GM19455 (cell line): ENCODE measurements at regions not wholly inside any gene's neighbourhood (a gene's known extent, or its start where the extent isn't known, plus 50 kb on each side); places are given as distances from the start of the nearest gene placed in this dataset.

Experiments
- ATAC-seq: cut with Tn5 transposase; IDR thresholded peaks from one replicate; pipeline ENCODE4 v1.9.1; 2021; ENCODE audit not compliant: unreplicated experiment

DNA sequence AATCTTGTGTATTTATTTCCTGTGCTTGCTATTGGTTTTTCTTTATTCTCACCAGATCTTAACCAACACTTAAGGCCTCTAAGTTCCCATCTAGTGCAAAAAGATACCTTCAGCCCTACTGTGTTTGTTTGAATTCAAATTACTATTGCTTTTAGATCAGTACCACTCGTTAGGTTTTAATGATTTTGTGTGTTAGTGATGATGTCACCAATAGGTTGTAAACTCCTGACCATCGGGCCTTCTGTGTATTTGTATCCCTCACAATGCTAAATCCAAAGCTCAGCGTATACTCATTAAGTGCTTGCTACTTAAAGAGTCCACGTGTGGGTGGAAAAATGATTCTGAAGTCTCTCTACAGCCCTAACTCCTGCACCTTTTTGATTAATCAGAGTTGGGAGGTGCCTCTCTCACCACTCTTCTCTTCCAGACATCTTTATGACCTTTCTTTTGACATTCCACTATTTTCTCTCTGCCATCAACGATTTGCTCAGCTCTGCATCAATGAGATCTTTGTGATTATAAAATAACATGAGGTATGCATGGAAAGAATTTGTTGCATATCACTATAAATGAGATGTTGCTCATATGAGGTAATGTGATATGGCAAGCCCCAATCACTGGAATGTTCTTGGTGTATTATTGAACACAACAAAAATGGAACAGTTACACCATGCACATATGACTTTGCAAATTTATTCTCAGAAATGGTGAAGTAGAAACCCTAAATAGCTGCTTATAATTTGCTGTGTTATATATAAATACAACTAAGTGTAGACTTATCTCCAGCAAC lies 55.1 kb upstream of the LAMA2 start:
- no peak for ATAC-seq

DNA sequence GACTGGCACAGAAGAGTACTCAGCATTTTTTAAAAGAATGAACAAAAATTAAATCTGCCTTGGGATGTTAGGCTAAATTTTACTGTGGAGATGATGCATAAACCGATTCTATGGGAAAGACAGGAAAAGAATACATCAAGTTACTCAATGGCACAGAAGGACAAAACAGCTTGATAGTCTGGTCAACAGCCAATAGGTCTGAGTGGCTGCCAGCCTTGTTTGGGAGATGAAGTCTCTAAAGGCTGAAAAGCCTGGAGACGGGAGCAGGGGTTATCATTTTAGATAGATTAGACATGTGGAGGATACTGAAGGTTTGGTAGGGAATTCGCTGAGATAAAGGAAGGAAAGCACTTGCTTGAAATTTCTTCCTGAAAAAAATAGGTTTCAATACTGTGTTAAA lies 56.3 kb upstream of the LAMA2 start:
- no peak for ATAC-seq

DNA sequence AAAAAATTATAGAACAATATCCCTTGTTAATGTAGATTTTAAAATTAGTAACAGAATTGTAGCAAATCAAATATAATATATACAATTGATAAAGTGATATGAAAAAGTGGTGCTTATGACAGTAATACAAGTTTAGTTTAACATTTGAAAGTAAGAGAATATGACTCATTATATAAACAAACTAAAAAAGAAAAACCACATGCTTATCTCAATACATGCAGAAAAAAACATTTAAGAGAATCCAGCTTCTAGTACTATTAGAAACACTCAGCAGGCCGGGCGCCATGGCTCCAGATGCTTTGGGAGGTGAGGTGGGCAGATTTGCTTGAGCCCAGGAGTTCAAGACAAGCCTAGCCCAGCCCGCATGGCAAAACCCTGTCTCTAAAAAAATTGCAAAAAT lies 60.7 kb upstream of the LAMA2 start:
- ATAC-seq: no peak

DNA sequence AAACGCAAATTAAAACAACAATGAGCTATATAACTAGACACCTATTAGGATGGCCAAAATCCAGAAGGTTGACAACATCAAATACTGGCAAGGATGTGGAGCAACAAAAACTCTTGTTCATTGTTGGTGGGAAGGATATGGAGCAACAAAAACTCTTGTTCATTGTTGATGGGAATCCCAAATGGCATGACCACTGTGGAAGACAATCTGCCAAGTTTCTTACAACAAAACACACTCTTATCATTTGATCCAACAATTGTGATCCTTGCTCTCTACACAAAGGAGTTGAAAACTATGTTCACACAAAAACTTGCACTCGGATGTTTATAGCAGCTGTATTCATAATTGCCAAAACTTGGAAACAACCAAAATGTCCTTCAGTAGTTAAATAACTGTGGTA lies 61.8 kb upstream of the LAMA2 start:
- no peak for ATAC-seq

DNA sequence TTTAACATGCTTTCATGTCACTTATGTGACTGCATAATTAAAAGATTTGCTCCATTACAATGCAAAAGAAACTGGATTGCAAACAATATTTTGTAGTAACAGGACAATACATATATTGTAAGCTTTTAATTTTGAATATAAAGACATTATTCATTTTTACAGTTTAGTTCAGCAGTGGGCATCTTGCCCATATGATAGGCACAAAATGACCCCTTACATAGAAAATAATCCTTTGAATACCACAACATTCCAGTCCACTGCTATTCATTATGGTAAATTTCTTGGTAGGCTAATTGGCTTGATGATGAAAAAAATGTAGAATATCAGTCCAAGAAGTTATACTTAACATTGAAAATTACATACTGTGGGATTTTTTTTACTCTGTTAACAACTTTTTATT lies 74.1 kb upstream of the LAMA2 start:
- ATAC-seq: no peak

DNA sequence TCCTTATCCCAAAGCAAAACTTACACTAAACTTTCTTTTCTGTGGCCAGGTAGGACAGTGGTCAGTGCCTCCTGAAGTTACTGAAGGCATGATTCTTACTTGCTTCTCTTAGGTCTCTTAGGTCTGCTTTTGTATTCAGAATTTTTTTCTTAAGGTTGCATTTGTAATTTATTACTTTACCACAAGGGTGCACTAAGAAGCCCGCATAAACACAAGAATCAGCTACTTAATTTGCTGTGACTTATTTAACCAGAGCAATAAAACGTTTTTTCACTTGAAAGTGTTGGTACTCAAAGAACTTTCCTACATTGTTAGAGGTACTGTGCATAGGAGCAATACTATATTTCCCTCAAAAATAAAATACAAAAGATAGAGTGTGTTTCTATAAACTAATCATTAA lies 75.4 kb upstream of the LAMA2 start:
- ATAC-seq: no peak

DNA sequence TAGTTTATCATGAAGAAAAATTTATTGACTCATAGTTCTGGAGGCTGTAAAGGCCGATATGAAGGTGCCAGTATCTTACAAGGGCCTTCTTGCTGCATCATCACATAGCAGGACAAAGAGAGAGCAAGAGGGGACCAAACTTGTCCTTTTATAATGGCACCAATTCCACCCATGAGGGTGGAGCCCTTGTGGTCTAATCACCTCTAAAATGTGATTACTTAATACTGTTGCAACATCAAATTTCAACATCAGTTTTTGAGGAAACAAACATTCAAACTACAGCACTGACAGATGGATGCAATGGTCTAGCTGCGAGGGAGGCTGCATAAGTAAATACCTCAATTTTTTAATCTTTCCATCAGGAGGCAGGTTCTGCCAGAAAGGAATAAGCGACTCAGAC lies 76.7 kb upstream of the LAMA2 start:
- ATAC-seq: no peak

DNA sequence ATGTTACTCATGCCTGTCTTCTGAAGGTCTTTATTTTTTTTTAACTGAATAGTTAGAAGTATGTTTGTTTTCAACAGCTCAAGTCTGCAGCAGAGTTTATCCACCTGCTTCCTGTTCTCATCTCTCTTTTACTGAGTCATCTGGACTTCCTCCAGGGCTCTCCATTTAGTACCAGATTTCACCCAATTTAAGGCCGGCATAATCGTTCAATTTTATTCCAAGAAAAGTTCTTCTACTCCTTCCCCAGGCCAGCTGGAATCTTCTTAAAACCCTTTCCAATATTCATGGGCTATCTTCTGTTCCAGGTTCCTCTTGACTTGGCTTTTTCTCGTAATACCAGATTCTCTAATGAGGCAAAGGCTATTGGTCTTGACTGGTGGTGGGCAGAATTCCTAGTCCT lies 79.0 kb upstream of the LAMA2 start:
- ATAC-seq: no peak

DNA sequence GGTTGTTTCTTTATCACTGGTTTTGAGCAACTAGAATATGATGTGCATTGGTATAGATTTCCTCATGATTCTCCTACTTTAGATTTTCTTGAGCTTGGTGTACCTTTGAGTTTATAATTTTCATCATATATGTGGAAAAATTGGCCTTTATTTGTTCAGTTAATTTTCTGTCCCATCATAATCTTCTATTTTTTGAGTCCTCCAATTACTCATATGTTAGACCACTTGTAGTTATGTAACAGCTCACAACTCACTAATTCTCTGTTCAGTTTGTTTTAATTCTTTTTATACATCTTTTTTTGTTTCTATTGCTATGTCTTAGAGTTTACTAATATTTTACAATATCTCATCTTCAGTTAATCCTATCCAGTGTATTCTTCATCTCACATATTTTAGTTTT lies 81.3 kb upstream of the LAMA2 start:
- no peak for ATAC-seq

DNA sequence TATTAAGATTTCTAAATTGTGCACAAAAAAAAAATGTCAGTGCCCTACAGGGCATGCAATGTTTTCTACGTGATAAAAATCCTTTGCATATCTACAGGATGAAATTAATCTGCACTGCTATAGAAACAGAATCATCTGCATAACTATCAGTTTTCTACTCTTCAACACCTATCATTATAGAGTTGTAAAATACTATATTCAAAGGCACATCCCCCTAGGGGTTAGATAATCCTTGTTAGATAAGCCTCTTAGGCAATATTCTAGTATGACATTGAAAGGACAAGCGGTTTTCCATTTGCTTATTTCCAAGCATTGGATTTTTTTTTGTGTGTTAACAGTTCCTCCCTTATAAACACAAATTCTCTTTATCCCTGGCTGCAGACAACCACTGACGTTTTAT lies 98.7 kb upstream of the LAMA2 start:
- no peak for ATAC-seq

DNA sequence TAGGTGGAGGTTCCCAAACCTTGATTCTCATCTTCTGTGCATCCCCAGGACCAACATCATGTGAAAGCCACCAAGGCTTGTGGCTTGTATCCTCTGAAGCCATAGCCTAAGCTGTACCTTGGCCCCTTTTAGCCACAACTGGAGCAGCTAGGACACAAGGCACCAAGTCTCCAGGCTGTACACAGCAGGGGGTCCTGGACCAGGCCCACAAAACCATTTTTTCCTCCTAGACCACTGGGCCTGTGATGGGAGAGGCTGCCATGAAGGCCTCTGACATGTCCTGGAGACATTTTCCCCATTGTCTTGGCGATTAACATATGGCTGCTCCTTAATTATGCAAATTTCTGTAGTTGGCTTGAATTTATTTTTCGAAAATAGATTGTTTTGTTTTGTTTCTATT lies 114.8 kb upstream of the LAMA2 start:
- no peak for ATAC-seq

DNA sequence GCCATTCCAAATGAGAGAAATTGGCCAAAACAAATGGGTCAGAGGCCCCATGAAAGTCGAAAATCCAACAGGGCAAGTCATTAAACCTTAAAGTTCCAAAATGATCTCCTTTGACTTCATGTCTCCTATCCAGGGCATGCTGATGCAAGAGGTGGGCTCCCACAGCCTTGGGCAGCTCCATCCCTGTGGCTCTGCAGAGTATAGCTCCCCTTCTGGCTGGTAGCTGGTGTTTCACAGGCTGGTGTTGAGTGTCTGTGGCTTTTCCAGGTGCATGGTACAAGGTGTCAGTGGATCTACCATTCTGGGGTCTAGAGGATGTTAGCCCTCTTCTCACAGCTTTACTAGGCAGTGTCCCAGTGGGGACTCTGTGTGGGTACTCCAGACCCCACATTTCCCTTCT lies 115.2 kb upstream of the LAMA2 start:
- ATAC-seq: no peak

DNA sequence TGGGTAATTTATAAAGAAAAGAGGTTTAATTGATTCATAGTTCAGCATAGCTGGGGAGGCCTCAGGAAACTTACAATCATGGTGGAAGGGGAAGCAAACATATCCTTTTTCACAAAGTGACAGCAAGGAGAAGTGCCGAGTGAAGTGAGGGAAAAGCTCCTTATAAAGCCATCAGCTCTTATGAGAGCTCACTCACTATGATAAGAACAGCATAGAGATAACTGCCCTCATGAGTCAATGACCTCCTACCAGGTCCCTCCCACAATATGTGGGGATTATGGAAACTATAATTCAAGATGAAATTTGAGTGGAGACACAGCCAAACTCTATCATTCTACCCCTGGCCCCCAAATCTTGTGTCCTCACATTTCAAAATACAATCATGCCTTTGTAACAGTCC lies 115.8 kb upstream of the LAMA2 start:
- no peak for ATAC-seq

DNA sequence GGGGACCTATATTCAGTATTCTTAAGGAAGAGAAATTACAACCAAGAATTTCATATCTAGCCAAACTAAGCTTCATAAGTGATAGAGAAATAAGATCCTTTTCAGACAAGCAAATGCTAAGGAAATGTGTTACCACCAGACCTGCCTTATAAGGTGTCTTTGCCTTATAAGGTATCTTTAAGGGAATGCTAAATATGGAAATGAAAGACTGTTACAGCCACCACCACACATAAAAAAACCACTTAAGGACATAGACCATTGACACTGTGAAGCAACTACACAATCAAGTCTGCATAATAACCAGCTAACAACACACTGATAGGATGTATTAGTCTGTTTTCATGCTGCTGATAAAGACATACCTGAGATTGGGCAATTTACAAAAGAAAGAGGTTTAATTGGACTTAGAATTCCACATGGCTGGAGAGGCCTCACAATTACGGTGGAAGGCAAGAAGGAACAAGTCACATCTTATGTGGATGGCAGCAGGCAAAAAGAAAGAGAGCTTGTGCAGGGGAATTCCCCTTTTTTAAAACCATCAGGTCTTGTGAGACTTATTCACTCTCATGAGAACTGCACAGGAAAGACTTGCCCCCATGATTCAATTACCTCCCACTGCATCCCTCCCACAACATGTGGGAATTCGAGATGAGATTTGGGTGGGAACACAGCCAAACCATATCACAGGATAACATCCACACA lies 119.2 kb upstream of the LAMA2 start:
- ATAC-seq: no peak

DNA sequence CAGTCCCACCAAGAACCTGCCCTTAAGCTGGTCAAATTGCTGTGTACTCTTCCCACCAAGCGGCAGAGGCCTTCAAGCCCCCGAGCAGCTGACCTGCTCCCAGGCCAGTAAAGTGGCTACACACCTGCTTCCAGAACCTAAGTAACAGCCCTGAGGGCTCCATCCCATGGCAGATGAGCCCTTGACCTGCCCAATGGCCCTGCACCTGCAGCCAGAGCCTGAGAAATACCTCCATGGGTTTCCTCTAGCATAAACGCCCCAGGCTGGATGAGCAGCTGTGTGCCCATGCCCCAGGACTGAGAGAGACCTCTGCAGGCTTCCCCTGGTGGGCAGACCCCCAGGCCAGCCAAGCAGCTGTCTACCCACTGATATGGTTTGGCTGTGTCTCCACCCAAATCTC lies 123.0 kb upstream of the LAMA2 start:
- no peak for ATAC-seq

DNA sequence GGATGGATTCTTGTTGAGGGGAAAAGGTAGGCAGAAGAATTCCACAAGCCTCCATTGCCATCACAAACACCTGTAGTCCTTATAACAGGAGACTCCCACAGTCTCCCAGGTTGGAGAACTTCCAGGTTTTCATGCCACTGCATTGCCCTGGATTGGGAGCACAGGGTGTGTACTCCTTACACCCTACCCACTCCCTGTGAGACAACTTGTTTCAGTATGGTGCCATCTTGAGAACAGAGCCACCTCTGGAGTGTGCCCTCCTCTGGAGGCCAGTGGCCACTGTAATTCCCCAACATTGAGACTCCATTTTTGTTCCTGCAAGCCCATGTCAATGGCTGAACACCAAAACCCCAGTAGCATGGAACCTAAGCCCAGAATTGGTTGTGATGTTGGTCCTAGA lies 123.5 kb upstream of the LAMA2 start:
- ATAC-seq: no peak

DNA sequence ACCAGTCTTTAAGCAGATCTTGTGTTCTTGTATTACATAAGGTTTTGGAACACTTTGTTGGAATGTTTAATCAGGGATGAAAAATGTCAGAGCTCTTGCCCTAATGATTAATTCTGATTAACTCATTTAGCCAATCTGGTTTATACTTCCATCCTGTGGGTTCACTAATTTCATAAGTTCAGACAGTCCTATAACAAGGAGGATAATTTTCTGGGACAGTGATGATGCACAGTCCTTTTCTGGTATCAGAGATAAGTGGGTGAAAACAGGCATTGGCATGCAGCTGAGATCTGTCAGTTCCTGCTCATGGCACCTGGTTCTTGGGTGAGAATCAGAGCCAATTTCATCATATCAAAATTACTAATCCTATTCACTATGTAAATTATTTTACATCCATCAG lies 125.0 kb upstream of the LAMA2 start:
- no peak for ATAC-seq

DNA sequence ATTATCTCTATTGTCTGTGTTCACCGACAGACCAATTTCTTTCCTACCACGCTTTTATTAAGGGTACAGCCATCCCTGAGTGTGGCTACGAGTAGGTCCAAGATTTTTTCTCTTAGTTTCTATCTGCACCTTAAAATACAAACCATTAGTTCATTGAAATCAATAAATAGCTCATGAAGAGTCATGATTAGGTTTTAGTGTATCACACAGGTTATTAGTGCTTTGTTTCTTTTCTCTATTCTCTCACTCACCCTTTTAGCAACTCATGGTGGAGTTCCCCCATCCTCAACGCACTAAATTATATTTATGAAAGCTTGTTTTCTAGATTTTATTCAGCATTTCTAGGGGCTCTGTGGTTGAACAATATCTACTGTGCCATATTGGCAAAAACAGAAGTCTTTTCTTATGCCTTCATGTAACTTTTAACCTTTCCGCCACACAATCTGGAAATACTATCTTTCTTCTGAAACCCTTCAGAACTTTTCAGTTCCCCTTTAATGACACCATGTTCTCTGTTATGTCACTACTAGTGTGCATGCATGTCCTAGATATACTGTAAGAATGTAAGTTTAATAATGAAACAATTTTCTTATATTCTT lies 128.2 kb upstream of the LAMA2 start:
- peak; percentile 97 for ATAC-seq

DNA sequence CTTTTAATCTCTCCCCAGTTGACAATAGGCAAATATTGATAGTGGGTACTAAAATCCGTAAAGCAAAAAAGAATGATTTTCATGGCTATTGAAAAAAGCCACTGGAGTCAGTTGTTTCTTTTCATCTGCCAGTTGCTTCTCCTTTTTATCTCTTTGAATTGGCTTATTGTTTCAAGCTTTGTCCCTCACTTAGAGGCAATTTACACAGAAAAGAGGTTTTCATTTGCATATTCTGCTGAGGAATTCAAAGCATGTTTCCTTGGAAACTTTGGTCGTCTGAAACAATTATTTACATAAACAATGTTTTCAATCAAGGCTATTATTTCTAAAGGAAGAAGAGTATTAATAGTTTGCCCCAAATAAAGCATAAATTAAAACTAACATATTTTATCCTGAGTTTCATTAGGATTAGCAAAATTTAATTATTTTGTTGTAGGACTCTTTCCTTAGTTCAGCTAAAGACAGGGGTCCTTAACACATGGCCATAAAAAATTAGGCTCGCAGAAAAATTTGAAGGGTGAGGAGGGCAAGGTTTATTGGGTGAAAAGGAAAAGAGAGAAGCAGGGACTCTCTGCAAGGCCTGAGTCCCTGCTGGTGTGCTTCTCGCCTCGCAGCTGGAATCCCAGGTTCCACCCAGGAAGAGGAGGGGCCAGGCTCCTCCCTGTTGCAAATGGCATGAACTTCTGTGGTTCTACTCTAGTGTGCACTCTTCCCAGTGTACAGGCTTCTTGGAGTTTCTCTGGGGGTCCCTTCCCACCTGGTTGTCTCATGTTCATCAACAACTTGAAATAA lies 138.8 kb upstream of the LAMA2 start:
- ATAC-seq: no peak

DNA sequence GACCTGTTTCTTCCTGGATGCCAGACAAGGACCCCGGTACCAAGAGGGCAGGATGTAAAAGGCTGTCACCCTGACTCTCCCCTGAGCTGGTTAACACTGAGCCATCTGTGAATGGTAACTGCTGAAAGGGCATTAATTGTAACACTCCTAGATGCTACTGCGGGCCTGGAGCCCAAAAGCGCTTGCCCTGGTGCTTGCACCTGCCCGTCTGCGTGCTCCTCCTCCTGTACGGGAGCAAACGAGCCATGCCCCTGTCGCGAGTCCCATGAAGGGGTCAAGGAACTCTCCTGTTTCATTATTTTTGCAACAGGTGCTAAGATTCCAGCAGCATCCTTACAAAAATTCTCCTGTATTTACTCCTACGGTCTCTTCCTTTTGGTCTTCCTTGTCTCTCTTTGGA lies 140.0 kb upstream of the LAMA2 start:
- ATAC-seq: no peak

DNA sequence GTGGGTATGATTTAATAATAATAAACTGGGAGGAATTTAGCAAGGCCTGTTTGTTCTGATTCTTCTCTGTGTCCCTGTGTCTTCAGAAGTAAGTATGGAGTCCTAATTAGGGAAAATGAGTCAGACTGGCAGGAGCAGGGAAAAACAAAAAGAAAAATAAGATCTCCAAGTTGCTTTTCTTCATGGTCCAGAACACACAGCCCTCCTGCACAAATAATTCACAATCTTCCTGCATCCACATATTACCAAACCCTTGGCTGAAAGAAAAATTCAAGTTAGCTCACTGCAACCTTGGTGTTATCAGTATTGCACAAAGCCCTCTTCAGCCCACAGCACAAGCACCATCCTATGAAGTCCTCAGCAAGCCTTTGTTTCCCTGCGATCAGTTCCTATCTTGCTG lies 142.0 kb upstream of the LAMA2 start:
- ATAC-seq: no peak

DNA sequence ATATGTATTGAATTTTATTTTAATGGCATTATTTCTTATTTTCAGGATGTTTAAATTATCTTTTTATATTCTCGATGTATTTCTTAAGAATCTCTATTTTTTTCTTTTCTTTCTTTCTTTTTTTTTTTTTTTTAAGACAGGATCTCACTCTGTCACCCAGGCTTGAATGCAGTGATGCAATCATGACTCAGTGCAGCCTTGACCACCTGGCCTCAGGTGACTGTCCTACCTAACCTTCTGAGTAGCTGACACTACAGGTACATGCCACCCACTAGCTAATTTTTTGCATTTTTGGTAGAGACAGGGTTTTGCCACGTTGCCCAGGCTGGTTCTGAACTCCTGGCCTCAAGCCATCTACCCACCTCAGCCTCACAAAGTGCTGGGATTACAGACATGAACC lies 143.8 kb upstream of the LAMA2 start:
- ATAC-seq: no peak
